GM23338 (cell line): ENCODE measurements at regions not wholly inside any gene's neighbourhood (a gene's known extent, or its start where the extent isn't known, plus 50 kb on each side); places are given as distances from the start of the nearest gene placed in this dataset.

Experiments used
- ATAC-seq: fragments of 200-7000 bp; cut with Tn5 transposase; 3 replicates; pipeline ENCODE4 v1.9.1; 2020
- DNase-seq: peaks from one replicate; pipeline ENCODE4 v3.0.0-alpha.2; 2015; ENCODE audit warnings: low spot score
- H2AFZ ChIP-seq: fragments of 200-600 bp; sonication (generic); 2 replicates; pipeline ENCODE4 v1.8.0; 2016; ENCODE audit warnings: antibody characterized with exemption, mild to moderate bottlenecking, moderate library complexity
- H3F3A ChIP-seq: fragments of 200-600 bp; sonication (generic); replicated peaks from 2 replicates; pipeline ENCODE4 v1.8.0; 2017; ENCODE audit warnings: antibody characterized with exemption, mixed run types, low read depth
- H3K27ac ChIP-seq: fragments of 200-600 bp; sonication (generic); 2 replicates; pipeline ENCODE4 v1.6.1; 2016; ENCODE audit warnings: low read depth
- H3K27me3 ChIP-seq: fragments of 200-600 bp; sonication (generic); 2 replicates; pipeline ENCODE4 v1.8.0; 2016; ENCODE audit warnings: mild to moderate bottlenecking, mixed run types, moderate library complexity; ENCODE audit not compliant: insufficient read depth
- H3K36me3 ChIP-seq: fragments of 200-600 bp; sonication (generic); 2 replicates; pipeline ENCODE4 v1.8.0; 2016; ENCODE audit warnings: mild to moderate bottlenecking; ENCODE audit not compliant: insufficient read depth
- H3K4me1 ChIP-seq: fragments of 200-600 bp; sonication (generic); 2 replicates; pipeline ENCODE4 v1.8.0; 2016; ENCODE audit warnings: mild to moderate bottlenecking, moderate library complexity; ENCODE audit not compliant: insufficient read depth
- H3K4me2 ChIP-seq: fragments of 200-600 bp; sonication (generic); 2 replicates; pipeline ENCODE4 v1.7.1; 2017; ENCODE audit warnings: mixed run types
- H3K4me3 ChIP-seq: fragments of 200-600 bp; sonication (generic); 2 replicates; pipeline ENCODE4 v1.6.1; 2016; ENCODE audit warnings: mixed run types
- H3K79me2 ChIP-seq: fragments of 200-600 bp; sonication (generic); replicated peaks from 2 replicates; pipeline ENCODE4 v1.8.0; 2017; ENCODE audit warnings: mild to moderate bottlenecking; ENCODE audit not compliant: insufficient read depth
- H3K9me2 ChIP-seq: fragments of 200-600 bp; sonication (generic); 2 replicates; pipeline ENCODE4 v1.8.0; 2017; ENCODE audit not compliant: insufficient read depth
- H4K20me1 ChIP-seq: fragments of 200-600 bp; sonication (generic); replicated peaks from 2 replicates; pipeline ENCODE4 v1.8.0; 2017; ENCODE audit warnings: mild to moderate bottlenecking; ENCODE audit not compliant: insufficient read depth
- H3K27ac Mint-ChIP-seq: 2 replicates; pipeline ENCODE4 v1.8.0; 2020; ENCODE audit warnings: inconsistent platforms, mild to moderate bottlenecking, moderate library complexity, mixed read lengths
- H3K27me3 Mint-ChIP-seq: 3 replicates; pipeline ENCODE4 v1.8.0; 2022; ENCODE audit warnings: low read depth, mild to moderate bottlenecking, moderate library complexity, mixed read lengths, inconsistent platforms; ENCODE audit not compliant: insufficient read depth, poor library complexity
- H3K36me3 Mint-ChIP-seq: 3 replicates; pipeline ENCODE4 v1.8.0; 2021; ENCODE audit warnings: low read depth, mild to moderate bottlenecking, inconsistent platforms, moderate library complexity, mixed read lengths
- H3K4me1 Mint-ChIP-seq: 3 replicates; pipeline ENCODE4 v1.8.0; 2020; ENCODE audit warnings: mild to moderate bottlenecking, inconsistent platforms, mixed read lengths
- H3K4me3 Mint-ChIP-seq: 3 replicates; pipeline ENCODE4 v1.8.0; 2021; ENCODE audit warnings: moderate library complexity, mild to moderate bottlenecking, inconsistent platforms, mixed read lengths
- H3K9me3 Mint-ChIP-seq: 3 replicates; pipeline ENCODE4 v1.8.0; 2020; ENCODE audit warnings: moderate library complexity, mild to moderate bottlenecking, inconsistent platforms, mixed read lengths
- CREB1 ChIP-seq: fragments of 250-450 bp; sonication (Bioruptor Pico); IDR thresholded peaks from 2 replicates; pipeline ENCODE4 v1.5.0; 2020; ENCODE audit warnings: low read depth, mild to moderate bottlenecking, moderate library complexity
- EZH2 ChIP-seq: fragments of 200-600 bp; sonication (generic); IDR thresholded peaks from one replicate; pipeline ENCODE4 v1.8.0; 2017; ENCODE audit warnings: antibody characterized with exemption, mild to moderate bottlenecking, low read depth; ENCODE audit not compliant: unreplicated experiment
- EZH2phosphoT487 ChIP-seq: fragments of 200-600 bp; sonication (generic); IDR thresholded peaks from one replicate; pipeline ENCODE4 v1.8.1; 2018; ENCODE audit warnings: antibody characterized with exemption; ENCODE audit not compliant: unreplicated experiment
- JUNB ChIP-seq: IDR thresholded peaks from one replicate; pipeline ENCODE4 v1.6.1; 2016; ENCODE audit warnings: antibody characterized with exemption; ENCODE audit not compliant: unreplicated experiment
- NANOG ChIP-seq: IDR thresholded peaks from 2 replicates; pipeline ENCODE4 v1.6.1; 2016; ENCODE audit warnings: antibody characterized with exemption, borderline replicate concordance
- TF ChIP-seq, protein P1 (sequence below): fragments of 250-450 bp; sonication (Bioruptor Pico); IDR thresholded peaks from 2 replicates; pipeline ENCODE4 v1.5.0; 2020; ENCODE audit warnings: mild to moderate bottlenecking, moderate library complexity
- TF ChIP-seq, protein P2 (sequence below), 2 experiments: fragments of 200-600 bp in 1 of 2; sonication (generic) in 1 of 2; conservative IDR thresholded peaks; 2 replicates each; pipeline versions ENCODE4 v1.5.1 to v1.6.1; 2016 to 2017; ENCODE audit warnings: antibody characterized with exemption in 2 of 2, low read depth in 2 of 2, mild to moderate bottlenecking in 2 of 2, moderate library complexity in 1 of 2

- TF ChIP-seq, protein P1, sequence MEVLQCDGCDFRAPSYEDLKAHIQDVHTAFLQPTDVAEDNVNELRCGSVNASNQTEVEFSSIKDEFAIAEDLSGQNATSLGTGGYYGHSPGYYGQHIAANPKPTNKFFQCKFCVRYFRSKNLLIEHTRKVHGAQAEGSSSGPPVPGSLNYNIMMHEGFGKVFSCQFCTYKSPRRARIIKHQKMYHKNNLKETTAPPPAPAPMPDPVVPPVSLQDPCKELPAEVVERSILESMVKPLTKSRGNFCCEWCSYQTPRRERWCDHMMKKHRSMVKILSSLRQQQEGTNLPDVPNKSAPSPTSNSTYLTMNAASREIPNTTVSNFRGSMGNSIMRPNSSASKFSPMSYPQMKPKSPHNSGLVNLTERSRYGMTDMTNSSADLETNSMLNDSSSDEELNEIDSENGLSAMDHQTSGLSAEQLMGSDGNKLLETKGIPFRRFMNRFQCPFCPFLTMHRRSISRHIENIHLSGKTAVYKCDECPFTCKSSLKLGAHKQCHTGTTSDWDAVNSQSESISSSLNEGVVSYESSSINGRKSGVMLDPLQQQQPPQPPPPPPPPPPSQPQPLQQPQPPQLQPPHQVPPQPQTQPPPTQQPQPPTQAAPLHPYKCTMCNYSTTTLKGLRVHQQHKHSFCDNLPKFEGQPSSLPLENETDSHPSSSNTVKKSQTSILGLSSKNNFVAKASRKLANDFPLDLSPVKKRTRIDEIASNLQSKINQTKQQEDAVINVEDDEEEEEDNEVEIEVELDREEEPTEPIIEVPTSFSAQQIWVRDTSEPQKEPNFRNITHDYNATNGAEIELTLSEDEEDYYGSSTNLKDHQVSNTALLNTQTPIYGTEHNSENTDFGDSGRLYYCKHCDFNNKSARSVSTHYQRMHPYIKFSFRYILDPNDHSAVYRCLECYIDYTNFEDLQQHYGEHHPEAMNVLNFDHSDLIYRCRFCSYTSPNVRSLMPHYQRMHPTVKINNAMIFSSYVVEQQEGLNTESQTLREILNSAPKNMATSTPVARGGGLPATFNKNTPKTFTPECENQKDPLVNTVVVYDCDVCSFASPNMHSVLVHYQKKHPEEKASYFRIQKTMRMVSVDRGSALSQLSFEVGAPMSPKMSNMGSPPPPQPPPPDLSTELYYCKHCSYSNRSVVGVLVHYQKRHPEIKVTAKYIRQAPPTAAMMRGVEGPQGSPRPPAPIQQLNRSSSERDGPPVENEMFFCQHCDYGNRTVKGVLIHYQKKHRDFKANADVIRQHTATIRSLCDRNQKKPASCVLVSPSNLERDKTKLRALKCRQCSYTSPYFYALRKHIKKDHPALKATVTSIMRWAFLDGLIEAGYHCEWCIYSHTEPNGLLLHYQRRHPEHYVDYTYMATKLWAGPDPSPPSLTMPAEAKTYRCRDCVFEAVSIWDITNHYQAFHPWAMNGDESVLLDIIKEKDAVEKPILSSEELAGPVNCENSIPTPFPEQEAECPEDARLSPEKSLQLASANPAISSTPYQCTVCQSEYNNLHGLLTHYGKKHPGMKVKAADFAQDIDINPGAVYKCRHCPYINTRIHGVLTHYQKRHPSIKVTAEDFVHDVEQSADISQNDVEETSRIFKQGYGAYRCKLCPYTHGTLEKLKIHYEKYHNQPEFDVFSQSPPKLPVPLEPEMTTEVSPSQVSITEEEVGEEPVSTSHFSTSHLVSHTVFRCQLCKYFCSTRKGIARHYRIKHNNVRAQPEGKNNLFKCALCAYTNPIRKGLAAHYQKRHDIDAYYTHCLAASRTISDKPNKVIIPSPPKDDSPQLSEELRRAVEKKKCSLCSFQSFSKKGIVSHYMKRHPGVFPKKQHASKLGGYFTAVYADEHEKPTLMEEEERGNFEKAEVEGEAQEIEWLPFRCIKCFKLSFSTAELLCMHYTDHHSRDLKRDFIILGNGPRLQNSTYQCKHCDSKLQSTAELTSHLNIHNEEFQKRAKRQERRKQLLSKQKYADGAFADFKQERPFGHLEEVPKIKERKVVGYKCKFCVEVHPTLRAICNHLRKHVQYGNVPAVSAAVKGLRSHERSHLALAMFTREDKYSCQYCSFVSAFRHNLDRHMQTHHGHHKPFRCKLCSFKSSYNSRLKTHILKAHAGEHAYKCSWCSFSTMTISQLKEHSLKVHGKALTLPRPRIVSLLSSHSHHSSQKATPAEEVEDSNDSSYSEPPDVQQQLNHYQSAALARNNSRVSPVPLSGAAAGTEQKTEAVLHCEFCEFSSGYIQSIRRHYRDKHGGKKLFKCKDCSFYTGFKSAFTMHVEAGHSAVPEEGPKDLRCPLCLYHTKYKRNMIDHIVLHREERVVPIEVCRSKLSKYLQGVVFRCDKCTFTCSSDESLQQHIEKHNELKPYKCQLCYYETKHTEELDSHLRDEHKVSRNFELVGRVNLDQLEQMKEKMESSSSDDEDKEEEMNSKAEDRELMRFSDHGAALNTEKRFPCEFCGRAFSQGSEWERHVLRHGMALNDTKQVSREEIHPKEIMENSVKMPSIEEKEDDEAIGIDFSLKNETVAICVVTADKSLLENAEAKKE (CRISPR knock-in tag): no peak
- TF ChIP-seq, protein P2, sequence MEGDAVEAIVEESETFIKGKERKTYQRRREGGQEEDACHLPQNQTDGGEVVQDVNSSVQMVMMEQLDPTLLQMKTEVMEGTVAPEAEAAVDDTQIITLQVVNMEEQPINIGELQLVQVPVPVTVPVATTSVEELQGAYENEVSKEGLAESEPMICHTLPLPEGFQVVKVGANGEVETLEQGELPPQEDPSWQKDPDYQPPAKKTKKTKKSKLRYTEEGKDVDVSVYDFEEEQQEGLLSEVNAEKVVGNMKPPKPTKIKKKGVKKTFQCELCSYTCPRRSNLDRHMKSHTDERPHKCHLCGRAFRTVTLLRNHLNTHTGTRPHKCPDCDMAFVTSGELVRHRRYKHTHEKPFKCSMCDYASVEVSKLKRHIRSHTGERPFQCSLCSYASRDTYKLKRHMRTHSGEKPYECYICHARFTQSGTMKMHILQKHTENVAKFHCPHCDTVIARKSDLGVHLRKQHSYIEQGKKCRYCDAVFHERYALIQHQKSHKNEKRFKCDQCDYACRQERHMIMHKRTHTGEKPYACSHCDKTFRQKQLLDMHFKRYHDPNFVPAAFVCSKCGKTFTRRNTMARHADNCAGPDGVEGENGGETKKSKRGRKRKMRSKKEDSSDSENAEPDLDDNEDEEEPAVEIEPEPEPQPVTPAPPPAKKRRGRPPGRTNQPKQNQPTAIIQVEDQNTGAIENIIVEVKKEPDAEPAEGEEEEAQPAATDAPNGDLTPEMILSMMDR (conservative IDR thresholded peaks at IDR 0.05; ENCODE audit: low read depth in 2 of 2): no peak
- no peak for TF ChIP-seq NANOG
Observed at GRCh38 chr2:136422512-136422911, 304.6 kb upstream of the CXCR4 start (continued).

DNA sequence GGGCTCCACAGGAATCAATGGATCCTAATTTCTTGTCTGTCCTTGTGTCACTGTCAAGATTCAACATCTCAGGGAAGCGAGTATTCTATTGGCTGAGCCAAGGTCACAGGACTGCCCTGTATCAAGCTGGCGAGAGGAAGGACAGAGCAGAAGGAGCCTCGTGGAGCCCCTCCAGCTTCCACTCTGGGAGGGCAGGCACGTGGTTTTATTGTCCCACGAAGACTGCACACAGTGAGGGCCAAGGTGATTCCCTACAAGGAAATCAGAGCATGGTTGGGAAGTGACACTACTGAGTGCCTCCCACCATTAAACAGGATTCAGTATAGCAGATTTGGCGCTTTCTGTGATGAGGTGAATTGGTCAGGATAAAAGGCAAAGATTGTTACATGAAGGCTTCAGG, 302.4 kb upstream of the CXCR4 start:
- Histone ChIP-seq H3K4me1 (no peaks in the 10 kb centered on the region), H3K27me3 (peaks cover 24% of the 10 kb centered on the region)
- no peak for DNase-seq
- TF ChIP-seq EZH2: no peak
- TF ChIP-seq EZH2phosphoT487: no peak
- TF ChIP-seq JUNB: no peak
- TF ChIP-seq NANOG: no peak
- TF ChIP-seq, protein P2 (conservative IDR thresholded peaks at IDR 0.05; ENCODE audit: low read depth in 2 of 2): no peak
- TF ChIP-seq CREB1 (CRISPR knock-in tag): no peak

More for the DNA sequence above, 302.4 kb upstream of the CXCR4 start:
- H3K27me3 Mint-ChIP-seq: peaks cover 20% of the 10 kb centered on the region
- H3K36me3 ChIP-seq: no peaks in the 10 kb centered on the region
- no peaks in the 10 kb centered on the region for H4K20me1 ChIP-seq
- no peaks in the 10 kb centered on the region for H3K9me2 ChIP-seq
- H3K36me3 Mint-ChIP-seq: no peaks in the 10 kb centered on the region
- H2AFZ ChIP-seq: no peak overlapping the region
- ATAC-seq: no peak
- no peak overlapping the region for H3K4me3 ChIP-seq
- peaks cover 3% of the 10 kb centered on the region; the same call in 2 of the 3 replicates for H3K4me1 Mint-ChIP-seq
- H3K4me2 ChIP-seq: no peak overlapping the region
- no peaks in the 10 kb centered on the region for H3K9me3 Mint-ChIP-seq
- H3F3A ChIP-seq: no peaks in the 10 kb centered on the region
- no peak overlapping the region for H3K27ac ChIP-seq
- H3K79me2 ChIP-seq: no peaks in the 10 kb centered on the region
- no peak overlapping the region for H3K27ac Mint-ChIP-seq
- no peak overlapping the region for H3K4me3 Mint-ChIP-seq
